Chondrocyte (in vitro differentiated cells): ENCODE measurements at regions not wholly inside any gene's neighbourhood (a gene's known extent, or its start where the extent isn't known, plus 50 kb on each side); places are given as distances from the start of the nearest gene placed in this dataset.
"Not testable (repeated sequence)": the region's sequence is repeated elsewhere in the genome, so short reads cannot be mapped to it uniquely, and the experiment has no call there.

Source experiments
- DNase-seq: peaks from one replicate; pipeline ENCODE4 v3.0.0; 2021; ENCODE audit warnings: mixed read lengths, low spot score
- H3K27ac Mint-ChIP-seq: one replicate; pipeline ENCODE4 v1.8.0; 2021; ENCODE audit warnings: mild to moderate bottlenecking, moderate library complexity, mixed read lengths; ENCODE audit not compliant: unreplicated experiment
- H3K27me3 Mint-ChIP-seq: 2 replicates; pipeline ENCODE4 v1.8.0; 2021; ENCODE audit warnings: low read depth, mixed read lengths
- H3K36me3 Mint-ChIP-seq: 2 replicates; pipeline ENCODE4 v1.8.0; 2021; ENCODE audit warnings: low read depth, mixed read lengths
- H3K4me1 Mint-ChIP-seq: 2 replicates; pipeline ENCODE4 v1.8.0; 2021; ENCODE audit warnings: low read depth, mild to moderate bottlenecking, mixed read lengths
- H3K4me3 Mint-ChIP-seq: one replicate; pipeline ENCODE4 v1.8.0; 2021; ENCODE audit warnings: mild to moderate bottlenecking, moderate library complexity, mixed read lengths; ENCODE audit not compliant: unreplicated experiment
- H3K9me3 Mint-ChIP-seq: 2 replicates; pipeline ENCODE4 v1.8.0; 2021; ENCODE audit warnings: low read depth, mixed read lengths
- TF ChIP-seq, protein P1 (sequence below): fragments of 200-600 bp; sonication (generic); IDR thresholded peaks from 2 replicates; pipeline ENCODE4 v1.5.0; 2021; ENCODE audit warnings: antibody characterized with exemption, mild to moderate bottlenecking, moderate library complexity

- Mint-ChIP-seq H3K27ac (no peak overlapping the region), H3K4me1 (peaks cover 13% of the 10 kb centered on the region), H3K4me3 (no peak overlapping the region), H3K9me3 (no peaks in the 10 kb centered on the region), H3K36me3 (peaks cover 8% of the 10 kb centered on the region), H3K27me3 (peaks cover 4% of the 10 kb centered on the region)
- DNase-seq = no peak
- TF ChIP-seq, protein P1, sequence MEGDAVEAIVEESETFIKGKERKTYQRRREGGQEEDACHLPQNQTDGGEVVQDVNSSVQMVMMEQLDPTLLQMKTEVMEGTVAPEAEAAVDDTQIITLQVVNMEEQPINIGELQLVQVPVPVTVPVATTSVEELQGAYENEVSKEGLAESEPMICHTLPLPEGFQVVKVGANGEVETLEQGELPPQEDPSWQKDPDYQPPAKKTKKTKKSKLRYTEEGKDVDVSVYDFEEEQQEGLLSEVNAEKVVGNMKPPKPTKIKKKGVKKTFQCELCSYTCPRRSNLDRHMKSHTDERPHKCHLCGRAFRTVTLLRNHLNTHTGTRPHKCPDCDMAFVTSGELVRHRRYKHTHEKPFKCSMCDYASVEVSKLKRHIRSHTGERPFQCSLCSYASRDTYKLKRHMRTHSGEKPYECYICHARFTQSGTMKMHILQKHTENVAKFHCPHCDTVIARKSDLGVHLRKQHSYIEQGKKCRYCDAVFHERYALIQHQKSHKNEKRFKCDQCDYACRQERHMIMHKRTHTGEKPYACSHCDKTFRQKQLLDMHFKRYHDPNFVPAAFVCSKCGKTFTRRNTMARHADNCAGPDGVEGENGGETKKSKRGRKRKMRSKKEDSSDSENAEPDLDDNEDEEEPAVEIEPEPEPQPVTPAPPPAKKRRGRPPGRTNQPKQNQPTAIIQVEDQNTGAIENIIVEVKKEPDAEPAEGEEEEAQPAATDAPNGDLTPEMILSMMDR = no peak
These were observed 84.8 kb downstream of the ADAMTS15 start for GRCh38 chr11:130533113-130533798.

DNA sequence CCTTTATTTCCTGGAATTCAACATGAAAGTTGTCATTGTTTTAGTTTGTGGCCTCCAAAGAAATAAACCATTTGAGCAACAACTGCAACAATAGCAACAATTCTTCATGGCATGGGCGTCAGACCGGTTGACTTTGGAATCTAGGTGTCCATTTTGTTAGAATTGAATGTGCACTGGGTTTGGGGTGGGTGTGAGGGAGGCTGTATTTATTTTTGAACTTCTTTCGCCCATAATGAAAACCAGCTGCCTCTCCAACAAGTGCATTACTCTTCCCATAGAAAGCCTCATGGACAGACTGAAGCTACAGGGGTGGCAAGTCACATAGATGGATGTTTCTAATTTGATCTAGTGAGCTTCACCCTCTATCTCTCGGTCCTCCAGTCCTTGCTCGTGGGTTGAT is 85.4 kb downstream of the ADAMTS15 start:
- peaks cover 4% of the 10 kb centered on the region for H3K27me3 Mint-ChIP-seq
- H3K4me3 Mint-ChIP-seq = no peak overlapping the region
- H3K27ac Mint-ChIP-seq = no peak overlapping the region
- TF ChIP-seq, protein P1 = no peak
- H3K4me1 Mint-ChIP-seq = peaks cover 7% of the 10 kb centered on the region
- peaks cover 8% of the 10 kb centered on the region for H3K36me3 Mint-ChIP-seq
- no peaks in the 10 kb centered on the region for H3K9me3 Mint-ChIP-seq
- DNase-seq = no peak

- Mint-ChIP-seq H3K27me3 (peaks cover 4% of the 10 kb centered on the region), H3K4me3 (no peak overlapping the region), H3K36me3 (peaks cover 8% of the 10 kb centered on the region), H3K4me1 (peaks cover 5% of the 10 kb centered on the region), H3K9me3 (no peaks in the 10 kb centered on the region), H3K27ac (no peak overlapping the region)
- DNase-seq = no peak
- TF ChIP-seq, protein P1 = no peak
These were observed 86.1 kb downstream of the ADAMTS15 start for GRCh38 chr11:130534551-130534950.

DNA sequence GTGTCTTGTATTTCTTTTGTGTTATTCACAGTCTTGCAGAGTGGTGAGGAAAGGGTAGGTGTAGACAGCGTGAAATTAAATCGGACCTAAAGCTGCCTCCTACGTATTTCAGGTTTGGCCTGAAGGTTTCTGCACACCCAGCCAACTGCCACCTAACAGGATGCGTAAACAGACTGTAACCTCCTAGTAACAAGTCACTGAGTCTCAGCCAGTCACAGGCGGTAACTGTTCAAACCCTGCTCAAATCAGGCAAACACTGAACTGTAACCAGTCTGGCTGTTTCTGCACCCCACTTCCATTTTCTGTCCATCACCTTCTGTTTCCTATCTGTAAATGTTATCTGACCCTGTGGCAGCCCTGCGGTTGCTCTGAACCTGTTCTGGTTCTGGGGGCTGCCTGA is 87.1 kb downstream of the ADAMTS15 start:
- H3K27me3 Mint-ChIP-seq = peaks cover 4% of the 10 kb centered on the region
- peaks cover 5% of the 10 kb centered on the region for H3K4me1 Mint-ChIP-seq
- TF ChIP-seq, protein P1 = no peak
- H3K4me3 Mint-ChIP-seq = no peak overlapping the region
- no peak overlapping the region for H3K27ac Mint-ChIP-seq
- peaks cover 7% of the 10 kb centered on the region for H3K36me3 Mint-ChIP-seq
- DNase-seq = no peak
- H3K9me3 Mint-ChIP-seq = no peaks in the 10 kb centered on the region

- peaks cover 4% of the 10 kb centered on the region for H3K27me3 Mint-ChIP-seq
- TF ChIP-seq, protein P1 = no peak
- H3K4me3 Mint-ChIP-seq = no peak overlapping the region
- no peaks in the 10 kb centered on the region for H3K9me3 Mint-ChIP-seq
- no peak for DNase-seq
- no peak overlapping the region for H3K27ac Mint-ChIP-seq
- H3K36me3 Mint-ChIP-seq = peaks cover 7% of the 10 kb centered on the region
- peaks cover 2% of the 10 kb centered on the region for H3K4me1 Mint-ChIP-seq
These were observed 87.9 kb downstream of the ADAMTS15 start for GRCh38 chr11:130536106-130537040.

GRCh38 chr11:130539680-130540079 is 91.2 kb downstream of the ADAMTS15 start:
- H3K9me3 Mint-ChIP-seq, H3K4me1 Mint-ChIP-seq, H3K27ac Mint-ChIP-seq, DNase-seq, H3K4me3 Mint-ChIP-seq, H3K36me3 Mint-ChIP-seq, H3K27me3 Mint-ChIP-seq: not testable (repeated sequence)
